T-helper 2 cell (primary cell): ENCODE measurements at regions not wholly inside any gene's neighbourhood (a gene's known extent, or its start where the extent isn't known, plus 50 kb on each side); places are given as distances from the start of the nearest gene placed in this dataset.

Experiments used
- DNase-seq, 5 experiments: peaks; one replicate each; pipeline versions ENCODE4 v3.0.0 to v3.0.0-alpha.2; 2012 to 2022

DNA sequence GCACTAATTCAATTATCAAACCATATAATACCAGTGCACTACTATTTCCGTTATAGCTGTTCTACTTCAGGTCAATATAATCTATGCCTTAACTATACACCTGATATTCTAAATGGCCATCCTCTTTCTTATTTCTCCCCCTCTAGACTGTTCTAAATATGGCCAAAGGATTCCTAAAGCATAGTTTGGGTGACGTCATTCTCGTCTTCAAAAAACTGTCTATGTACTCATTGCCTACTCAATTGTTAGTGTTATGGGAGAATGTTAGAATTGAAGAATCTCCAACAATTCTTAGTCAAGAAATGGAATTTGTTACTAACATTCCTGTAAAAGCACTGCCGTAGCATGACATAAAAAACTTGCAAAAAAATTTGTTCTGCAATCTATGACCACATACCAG is 431.1 kb upstream of the ANO3 start:
- no peak for DNase-seq

DNA sequence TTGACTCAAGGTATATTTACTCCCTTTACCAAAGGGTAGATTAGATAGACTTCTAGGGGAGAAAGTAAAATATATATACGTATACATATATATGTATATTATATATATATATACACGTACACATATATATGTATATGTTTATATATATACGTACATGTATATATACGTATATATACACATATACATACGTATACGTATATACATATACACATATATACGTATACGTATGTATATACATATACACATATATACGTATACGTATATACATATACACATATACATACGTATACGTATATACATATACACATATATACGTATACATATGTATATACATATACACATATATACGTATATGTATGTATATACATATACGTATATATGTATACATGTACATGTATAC is 430.5 kb upstream of the ANO3 start:
- no peak for DNase-seq

DNA sequence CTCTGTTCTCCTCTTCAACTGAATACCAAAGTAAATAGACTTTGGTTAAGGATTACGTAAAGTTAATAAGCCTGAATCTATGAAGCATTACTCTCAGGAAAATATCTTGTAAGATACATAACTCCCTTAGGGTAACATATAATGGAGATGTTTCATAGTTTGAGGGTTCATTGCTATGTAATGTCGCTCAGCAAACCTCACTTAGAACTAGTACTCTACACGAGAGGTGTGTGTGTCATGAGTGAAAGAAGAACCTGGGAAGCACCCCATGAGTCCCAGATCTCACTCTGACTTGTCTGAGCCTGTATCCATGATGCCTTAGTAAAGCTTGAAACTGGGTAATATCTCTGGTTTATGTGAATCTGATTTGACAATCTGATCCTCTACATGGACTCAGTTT is 429.5 kb upstream of the ANO3 start:
- DNase-seq: no peak

DNA sequence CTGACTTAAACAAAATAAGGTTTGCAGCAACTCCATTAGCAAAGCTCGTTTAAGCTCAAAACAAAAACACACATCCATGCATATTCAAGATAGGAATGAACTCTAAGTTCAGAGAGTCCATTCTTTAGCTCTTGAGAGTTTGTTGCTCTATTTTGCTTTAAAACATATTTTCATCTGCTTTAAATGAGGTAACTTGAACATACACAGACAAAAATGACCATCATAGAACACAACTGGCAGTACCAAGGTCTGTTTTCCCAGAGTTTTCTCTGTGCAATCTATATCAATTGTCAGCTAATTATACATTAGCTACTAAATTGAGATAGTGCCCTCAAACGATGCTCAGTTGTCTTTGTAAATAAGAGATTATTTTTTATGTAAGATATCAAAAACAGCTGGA is 423.2 kb upstream of the ANO3 start:
- DNase-seq: no peak

DNA sequence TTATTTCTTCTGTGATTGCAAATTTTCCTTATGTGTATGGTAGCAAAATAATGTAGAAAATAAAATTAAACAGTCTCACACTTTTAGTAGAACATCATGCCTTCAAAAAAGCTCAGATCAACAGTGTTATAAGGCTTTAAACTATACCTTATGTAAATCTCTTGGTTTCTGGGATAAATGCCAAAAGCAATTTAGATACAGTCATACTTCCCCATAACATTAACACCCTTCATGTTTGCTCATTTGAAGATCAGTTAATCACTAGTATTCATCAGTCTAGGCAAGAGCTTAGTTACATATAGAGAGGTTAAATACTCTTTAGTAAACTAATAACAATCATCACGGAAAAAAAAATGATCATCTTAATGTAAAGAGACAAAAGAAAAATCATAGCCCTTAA is 421.8 kb upstream of the ANO3 start:
- no peak for DNase-seq

DNA sequence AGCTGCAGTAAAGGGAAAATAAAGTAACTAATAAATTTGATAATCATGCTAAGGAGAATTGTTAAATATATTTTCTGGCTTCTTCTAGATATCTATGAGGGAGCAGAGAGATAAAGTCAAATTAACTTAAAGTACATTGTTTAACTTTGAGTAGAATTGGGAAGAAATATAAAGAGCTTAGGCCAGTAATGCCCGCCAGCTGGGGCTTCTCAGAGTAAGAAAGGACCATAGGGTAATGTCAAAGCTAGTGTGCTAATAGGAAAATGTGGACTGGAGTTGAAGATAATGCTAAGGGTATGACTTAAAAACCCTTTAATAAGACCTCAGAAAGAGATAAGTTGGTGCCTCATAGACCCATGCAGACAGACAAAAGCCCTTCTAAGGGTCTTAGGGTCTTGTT is 411.6 kb upstream of the ANO3 start:
- no peak for DNase-seq

DNA sequence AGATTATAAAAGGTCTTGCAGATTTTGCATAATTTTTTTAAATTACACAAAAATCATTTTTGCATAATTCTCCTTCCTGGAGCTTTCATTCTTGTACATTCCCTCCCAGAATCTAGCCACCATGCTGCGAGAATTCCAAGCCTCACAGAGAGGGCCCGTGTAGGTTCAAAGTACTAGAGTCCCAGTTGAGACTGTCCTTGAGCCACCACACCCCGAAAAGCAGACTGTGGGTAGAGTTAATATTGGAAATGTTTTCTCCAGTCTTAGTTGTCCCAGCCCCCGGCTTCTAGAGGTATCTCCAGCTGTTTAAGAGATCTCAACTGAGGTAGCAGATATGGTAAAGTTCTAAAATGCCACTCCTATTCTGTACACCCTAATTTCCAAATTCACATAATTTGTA is 407.3 kb upstream of the ANO3 start:
- DNase-seq: no peak

DNA sequence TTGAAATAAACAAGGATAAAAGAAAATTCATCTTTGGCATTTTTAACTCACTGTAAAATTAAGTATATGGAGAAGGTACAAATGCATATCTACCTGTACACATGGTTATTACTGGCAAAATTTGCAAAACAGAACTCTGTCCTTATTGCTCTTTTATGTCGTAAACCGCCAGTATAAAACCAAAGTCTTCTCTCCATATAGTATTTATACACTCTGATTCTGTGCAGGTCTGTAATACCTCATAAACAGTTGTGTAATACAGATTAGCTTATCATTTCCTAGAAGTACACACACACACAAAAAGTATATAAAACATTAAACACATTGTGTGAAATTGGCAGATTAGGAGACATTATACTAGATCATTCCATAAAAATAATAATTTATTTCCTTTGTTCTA is 406.6 kb upstream of the ANO3 start:
- no peak for DNase-seq

DNA sequence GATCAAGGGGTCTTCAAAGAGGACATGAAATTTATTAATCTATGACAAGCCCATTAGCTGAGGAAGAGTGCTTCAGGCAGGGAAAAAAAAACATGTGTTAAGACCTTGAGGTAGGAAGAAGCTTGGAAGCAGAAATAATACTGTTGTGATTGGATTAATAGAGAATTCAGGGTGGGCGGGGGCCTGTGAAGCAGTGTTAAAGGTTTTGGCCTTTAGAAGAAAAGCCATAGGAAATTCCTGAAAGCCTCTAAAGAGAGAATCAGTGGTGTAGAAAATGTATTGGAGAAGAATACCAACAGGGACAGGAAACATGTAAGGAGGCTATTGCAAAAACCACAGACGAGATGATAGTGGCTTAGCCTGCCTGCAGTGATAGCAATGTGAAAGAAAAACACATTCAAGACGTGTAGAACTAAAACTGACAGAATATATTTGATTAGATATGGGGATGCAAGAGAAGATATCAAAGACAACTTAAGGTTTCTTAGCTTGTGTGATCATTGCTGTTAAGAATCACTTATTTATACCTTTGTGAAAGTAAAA is 404.4 kb upstream of the ANO3 start:
- DNase-seq: no peak

DNA sequence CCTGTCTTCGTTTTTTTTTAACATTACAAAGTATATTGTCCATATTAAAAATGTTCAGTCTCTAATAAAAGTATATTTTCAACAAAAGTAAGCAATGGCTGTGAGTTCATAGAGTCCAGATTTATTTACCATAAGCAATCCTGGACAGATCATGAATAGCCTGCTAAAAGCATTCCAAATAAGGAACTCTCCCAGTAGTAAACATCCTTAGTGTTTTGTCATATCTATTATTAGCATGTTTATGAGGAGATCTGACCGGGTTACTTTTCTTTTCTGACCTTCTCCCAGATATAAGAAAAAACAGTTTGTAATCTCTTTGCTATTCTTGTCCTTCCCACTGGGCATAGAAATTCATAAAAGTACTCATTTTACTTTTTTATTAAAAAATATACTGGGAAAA is 403.9 kb upstream of the ANO3 start:
- no peak for DNase-seq

DNA sequence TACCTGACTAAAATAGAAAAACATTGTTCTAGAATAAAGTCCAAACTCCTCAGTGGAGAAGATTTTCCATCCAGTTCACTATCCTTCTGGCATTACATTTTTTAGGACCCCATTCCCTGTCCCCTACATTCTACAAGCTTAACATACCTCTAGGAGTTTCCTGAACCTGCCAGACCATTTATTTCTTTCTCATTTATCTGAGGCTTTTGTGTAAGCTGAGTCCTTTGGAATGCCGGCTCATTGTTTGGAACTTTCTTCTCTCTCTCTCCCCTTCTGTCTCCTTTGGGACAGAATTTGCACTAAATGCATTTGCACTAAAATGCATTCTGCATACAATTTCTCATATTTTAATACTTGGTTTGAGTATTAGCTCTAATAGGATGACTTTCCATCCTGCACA is 393.0 kb upstream of the ANO3 start:
- DNase-seq: no peak

DNA sequence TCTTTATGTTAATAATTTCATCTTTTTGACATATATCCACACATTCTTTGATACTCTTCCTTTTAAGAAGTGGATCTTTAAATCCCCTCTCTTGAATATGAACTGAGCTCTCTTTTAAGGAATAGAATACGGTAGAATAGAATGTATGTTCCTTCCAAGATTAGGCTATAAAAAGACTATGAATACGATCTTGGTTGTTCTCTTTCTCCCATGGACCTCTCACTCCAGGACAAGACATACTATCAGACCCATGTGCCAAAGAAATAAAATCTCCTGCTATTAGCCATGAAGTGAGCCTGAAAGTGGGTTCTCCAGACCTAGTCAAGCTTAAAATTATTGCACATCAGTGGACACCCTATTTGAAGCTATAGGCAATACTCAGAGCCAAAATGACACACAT is 392.2 kb upstream of the ANO3 start:
- no peak for DNase-seq

DNA sequence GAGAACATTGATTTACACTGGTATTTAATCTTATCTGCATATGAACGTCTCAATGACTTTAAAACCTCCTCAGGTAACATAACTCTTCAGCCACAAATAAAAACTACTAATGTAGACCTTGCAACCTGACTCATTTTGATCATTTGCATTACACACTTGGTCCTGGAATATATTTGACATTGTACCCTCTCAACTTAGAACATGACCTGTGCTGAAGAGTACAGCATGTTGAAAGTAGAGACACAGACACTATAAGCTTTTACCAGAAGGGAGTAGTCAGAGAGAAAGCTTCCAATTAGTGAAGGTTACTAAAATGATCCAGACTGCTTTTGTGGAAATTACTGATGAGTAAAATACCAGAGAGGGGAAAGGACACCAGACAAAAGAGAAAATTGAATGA is 390.6 kb upstream of the ANO3 start:
- DNase-seq: no peak

DNA sequence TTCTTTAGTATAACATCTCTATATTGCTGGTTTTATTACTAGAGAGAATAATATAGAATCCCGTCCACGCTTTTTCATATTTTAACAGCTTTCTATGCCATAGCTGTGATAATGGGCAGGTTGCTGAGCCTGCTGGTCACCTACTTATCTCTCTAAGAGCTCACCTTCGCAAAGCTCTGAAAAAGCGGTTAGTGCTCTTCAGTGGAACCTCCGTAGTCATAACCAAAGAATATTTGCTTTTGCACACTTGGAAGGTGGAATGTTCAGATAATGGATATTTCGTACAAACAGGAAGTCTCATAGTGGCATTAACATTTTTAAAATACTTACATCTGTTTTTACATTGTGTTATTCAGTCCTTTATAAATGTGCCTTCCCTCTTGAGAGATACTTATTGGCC is 388.9 kb upstream of the ANO3 start:
- DNase-seq: no peak

DNA sequence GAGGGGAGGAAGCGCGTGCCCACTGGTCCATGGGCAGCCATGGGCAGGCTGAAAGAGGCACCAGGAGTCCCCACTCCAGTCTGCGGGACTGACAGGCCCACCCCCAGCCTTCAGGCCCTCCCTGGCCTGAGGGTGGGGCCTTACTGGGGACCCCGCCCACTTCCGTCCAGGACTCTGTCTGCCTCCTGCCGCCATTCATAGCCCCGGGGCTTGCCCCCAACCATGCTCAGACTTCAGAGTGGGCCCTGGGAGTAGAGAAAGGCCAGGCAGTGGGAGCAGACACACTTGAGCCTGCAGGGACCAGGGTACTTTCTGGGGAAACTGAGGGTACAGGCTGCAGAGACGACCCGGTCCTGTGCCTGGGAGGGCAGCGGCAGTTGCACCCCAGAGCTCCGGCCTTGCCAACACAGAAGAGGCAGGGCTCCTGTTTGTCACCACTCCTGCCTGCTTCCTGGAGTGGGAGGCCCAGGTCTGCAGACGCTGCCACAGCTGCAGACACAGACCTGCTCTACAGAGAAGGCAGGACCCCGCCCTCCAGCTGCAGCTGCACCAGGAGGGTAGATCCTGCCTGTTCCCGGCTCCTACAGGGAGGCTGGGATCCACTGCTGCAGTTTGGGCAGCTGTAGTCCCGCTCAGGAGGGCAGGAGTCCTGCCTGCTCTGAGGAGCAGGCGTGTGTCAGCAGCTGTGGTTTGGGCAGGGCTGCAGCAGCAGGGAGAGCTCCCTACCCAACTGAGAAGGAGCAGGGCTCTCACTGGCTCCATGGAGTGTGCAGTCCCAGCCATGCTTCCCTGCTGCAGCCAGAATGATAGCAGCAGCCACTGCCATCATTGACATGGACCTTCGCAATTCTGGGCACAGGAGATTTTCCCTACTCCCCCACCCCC is 387.9 kb upstream of the ANO3 start:
- no peak for DNase-seq

DNA sequence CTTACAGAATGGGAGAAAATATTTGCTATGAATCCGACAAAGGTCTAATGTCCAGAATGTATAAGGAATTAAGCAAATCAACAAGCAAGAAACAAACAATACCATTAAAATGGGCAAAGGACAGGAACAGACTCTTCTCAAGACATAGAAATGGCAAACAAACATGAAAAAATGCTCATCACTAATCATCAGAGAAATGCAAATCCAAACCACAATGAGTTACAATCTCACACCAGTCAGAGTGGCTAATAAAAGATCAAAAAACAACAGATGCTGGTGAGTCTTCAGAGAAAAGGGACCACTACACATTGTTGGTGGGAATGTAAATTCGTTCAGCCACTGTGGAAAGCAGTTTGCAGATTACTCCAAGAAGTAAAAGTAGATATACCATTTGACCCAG is 382.0 kb upstream of the ANO3 start:
- no peak for DNase-seq

DNA sequence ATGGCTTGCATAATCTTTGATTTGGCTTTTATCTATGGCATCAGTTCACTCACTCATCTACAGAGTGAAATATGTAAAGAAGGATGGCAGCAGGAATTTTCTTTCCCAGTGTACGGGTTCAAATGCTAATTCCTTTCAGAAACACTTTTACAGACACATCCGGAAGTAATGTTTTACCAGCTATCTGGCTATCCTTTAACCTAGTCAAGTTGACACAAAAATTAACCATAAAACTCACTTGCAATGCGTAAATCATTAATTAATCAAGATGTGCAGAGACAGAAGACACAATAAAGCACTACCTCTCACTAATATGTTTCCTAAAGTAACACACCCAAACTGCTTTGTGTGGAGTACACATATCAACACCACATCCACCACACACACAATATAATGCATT is 378.9 kb upstream of the ANO3 start:
- DNase-seq: no peak

DNA sequence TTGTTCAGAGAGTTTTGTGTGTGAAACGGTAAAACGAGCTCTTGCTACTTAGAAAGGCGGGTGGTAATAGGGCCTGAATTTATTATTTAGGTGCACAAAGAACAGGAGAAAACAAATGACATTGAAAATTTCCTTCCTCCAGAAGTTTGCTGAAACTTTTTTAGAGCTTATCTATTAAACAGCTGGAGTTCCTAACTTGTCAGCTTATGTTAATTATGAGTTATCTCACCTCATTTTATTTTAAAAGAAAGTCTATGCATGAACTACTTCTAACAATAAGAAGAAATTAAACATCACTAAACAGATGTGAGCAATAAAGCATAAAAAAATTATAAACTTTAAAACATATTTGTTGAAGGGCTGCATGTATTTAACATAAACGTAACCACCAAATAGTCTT is 373.9 kb upstream of the ANO3 start:
- DNase-seq: no peak

DNA sequence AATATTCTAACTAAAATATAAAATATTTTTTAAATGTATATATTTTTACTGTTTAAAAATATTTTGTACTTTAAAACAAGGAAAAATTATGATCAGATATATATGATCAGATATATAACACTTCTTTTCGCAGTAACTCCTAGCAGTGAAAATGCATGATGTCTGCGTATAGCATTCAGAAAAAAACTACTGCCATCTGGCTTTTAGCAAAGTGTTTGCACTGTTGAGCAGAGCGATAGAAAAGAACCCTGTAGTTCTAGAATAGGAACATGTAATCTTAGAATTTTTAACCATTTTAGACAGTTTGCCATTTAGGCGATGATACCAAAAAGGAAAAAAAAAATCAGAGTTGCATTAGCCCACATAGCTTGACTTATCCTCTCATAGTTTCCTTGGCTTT is 370.4 kb upstream of the ANO3 start:
- no peak for DNase-seq

DNA sequence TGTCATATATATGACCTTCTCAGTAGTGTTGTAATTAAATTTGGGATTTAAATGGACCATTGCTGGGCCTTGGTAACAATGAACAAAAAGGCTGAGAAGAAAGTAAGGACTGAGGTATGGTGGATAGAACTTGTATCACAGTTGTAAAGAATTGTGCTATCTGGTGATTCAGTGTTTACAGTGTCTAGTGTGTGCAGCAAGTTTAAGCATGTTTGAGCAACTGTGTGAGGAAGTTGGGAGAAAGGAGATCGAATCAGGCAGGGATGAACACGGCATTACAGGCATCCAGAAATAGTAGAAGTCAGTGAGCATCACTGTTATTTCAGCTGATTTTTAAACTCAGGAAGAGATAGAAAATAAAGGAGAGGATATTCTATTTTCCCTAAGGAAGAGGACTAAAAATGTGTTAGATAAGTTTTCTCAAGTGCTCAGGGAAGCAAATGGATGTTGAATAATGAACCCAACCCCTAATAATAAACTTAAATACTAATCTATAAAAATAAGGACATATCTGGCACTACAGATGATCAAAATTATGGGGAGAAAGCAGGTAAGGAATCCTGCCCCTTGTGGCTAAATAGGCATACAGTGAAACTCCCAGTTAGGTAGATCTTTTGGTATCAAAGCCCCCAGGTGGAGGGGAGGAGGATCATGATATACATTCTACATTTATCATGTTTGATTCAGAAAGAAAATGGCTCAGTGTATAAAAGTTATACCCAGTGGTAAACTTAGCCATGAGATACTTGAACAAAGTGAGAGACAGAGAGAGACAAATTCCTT is 361.0 kb upstream of the ANO3 start:
- no peak for DNase-seq

DNA sequence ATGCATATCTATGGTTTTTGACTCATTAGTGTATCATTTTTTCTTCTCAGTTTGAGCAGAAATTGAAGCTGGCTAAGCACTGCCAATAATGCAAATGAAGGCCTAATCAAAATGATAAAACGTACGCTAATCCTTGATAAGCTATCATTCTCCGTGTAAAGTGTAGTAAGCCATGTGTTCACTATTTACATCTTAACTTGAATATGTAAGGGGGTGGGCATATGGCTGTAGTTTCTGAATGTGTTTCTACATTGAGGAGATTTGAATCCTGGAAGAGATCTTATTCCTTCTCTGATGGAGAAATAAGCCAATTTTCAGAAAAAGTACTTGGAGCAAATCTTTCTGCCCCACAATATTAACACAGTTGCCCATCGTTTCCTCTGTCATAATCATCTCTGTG is 351.8 kb upstream of the ANO3 start:
- DNase-seq: no peak

DNA sequence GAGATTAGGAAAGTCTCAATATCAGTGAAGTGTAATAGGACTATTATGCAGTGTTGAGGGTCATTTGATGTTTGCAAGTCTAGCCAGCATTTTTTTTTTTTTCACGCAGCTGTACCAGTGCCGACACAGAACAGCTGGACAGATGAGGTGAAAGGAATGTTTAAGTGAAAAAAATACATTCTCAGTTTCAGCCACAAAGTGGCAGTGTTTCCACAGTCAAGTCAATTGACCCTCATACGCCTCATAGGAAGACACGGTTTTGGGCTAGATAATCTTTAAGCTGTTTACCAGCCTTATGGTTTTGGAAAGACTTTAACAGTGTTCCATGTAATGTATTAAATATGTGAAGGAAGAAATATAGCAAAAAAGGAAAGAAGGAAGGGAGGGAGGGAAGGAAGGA is 349.9 kb upstream of the ANO3 start:
- DNase-seq: no peak

DNA sequence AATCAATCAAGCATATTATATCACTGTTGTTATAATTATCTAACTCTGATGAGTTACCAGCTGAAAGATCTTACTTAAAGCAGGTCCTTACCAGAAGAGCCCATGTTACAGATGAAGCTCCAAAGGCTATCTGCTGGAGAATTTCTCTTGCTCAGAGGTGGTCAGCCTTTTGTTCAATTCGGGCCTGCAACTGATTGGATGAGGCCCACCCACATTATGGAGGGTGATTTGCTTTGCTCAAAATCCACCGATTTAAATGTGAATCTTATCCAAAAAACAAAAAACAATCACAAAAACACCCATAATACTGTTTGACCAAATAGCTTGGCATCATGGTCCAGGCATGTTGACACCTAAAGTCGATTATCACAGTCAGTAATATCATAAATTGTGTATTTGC is 348.6 kb upstream of the ANO3 start:
- DNase-seq: no peak

DNA sequence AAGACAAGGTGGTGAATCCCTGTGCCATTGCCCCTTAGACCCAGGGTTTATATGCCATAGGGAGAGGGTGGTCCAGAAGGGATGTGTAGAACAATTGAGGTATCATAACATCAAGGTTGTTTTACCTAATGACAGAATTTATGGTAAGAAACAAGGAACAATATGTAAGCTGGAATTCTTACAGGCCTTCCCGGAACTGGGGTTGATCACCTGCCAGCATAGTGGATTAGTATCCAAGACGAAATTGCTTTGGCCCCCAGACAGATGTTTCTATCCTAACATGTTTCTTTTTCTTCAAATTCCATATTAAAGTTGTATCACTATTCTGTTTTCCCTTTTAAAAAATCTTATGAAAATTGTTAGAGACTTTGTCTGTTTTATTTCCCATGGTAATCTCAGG is 343.8 kb upstream of the ANO3 start:
- no peak for DNase-seq
